22Rv1 (cell line): ENCODE measurements at regions not wholly inside any gene's neighbourhood (a gene's known extent, or its start where the extent isn't known, plus 50 kb on each side); places are given as distances from the start of the nearest gene placed in this dataset.

Source experiments
- CTCF ChIP-seq: fragments of 450-650 bp; IDR thresholded peaks from 2 replicates; pipeline ENCODE4 v1.5.1; 2017; ENCODE audit warnings: mild to moderate bottlenecking
- ZFX ChIP-seq: fragments of 450-650 bp; IDR thresholded peaks from 2 replicates; pipeline ENCODE4 v1.6.1; 2017; ENCODE audit warnings: antibody characterized with exemption, borderline replicate concordance

GRCh38 chr5:153018121-153018520, 472.3 kb upstream of the GRIA1 start:
- TF ChIP-seq CTCF (no peak), ZFX (no peak)
